Parathyroid adenoma (tissue), 2 donors: ENCODE measurements at regions not wholly inside any gene's neighbourhood (a gene's known extent, or its start where the extent isn't known, plus 50 kb on each side); places are given as distances from the start of the nearest gene placed in this dataset.

Experiments
- H2AFZ ChIP-seq: fragments of 300-600 bp; sonication (generic); one replicate; pipeline ENCODE4 v1.7.0; 2017; ENCODE audit warnings: antibody characterized with exemption, mild to moderate bottlenecking
- H3K27ac ChIP-seq: fragments of 300-600 bp; sonication (generic); one replicate; pipeline ENCODE4 v1.7.0; 2017
- H3K27me3 ChIP-seq: fragments of 300-600 bp; sonication (generic); one replicate; pipeline ENCODE4 v1.7.0; 2017; ENCODE audit warnings: low read length; ENCODE audit not compliant: control insufficient read depth, insufficient read depth
- H3K36me3 ChIP-seq: fragments of 300-600 bp; sonication (generic); one replicate; pipeline ENCODE4 v1.7.0; 2017; ENCODE audit warnings: low read length; ENCODE audit not compliant: control insufficient read depth, insufficient read depth
- H3K4me1 ChIP-seq: fragments of 300-600 bp; sonication (generic); one replicate; pipeline ENCODE4 v1.7.0; 2017; ENCODE audit warnings: control low read depth
- H3K4me2 ChIP-seq: fragments of 300-600 bp; sonication (generic); one replicate; pipeline ENCODE4 v1.7.0; 2017; ENCODE audit warnings: low read length
- H3K4me3 ChIP-seq: fragments of 300-600 bp; sonication (generic); one replicate; pipeline ENCODE4 v1.7.0; 2017; ENCODE audit warnings: low read depth, low read length
- H3K79me2 ChIP-seq: fragments of 300-600 bp; sonication (generic); one replicate; pipeline ENCODE4 v1.7.0; 2017; ENCODE audit warnings: control low read depth
- H3K9ac ChIP-seq: fragments of 300-600 bp; sonication (generic); one replicate; pipeline ENCODE4 v1.7.0; 2017; ENCODE audit warnings: mild to moderate bottlenecking
- H3K9me3 ChIP-seq: fragments of 300-600 bp; sonication (generic); one replicate; pipeline ENCODE4 v1.7.0; 2017; ENCODE audit warnings: low read length; ENCODE audit not compliant: control insufficient read depth
- CTCF ChIP-seq: fragments of 300-600 bp; sonication (generic); IDR thresholded peaks from one replicate; pipeline ENCODE4 v1.7.0; 2017; ENCODE audit warnings: antibody characterized with exemption, mild to moderate bottlenecking
- donor health status: primary hyperparathyroidism.

GRCh38 chr6:50443144-50443543 lies 270.2 kb upstream of the TFAP2D start:
- Histone ChIP-seq H2AFZ (no peak overlapping the region), H3K4me1 (no peaks in the 10 kb centered on the region), H3K9ac (no peak overlapping the region), H3K36me3 (no peaks in the 10 kb centered on the region), H3K4me2 (no peak overlapping the region), H3K9me3 (no peaks in the 10 kb centered on the region), H3K27ac (no peak overlapping the region), H3K79me2 (no peaks in the 10 kb centered on the region), H3K27me3 (no peaks in the 10 kb centered on the region), H3K4me3 (no peak overlapping the region)
- no peak for TF ChIP-seq CTCF

GRCh38 chr6:50449128-50449527 lies 264.2 kb upstream of the TFAP2D start:
- no peak overlapping the region for H3K4me3 ChIP-seq
- TF ChIP-seq CTCF = no peak
- no peaks in the 10 kb centered on the region for H3K4me1 ChIP-seq
- no peaks in the 10 kb centered on the region for H3K9me3 ChIP-seq
- H2AFZ ChIP-seq = no peak overlapping the region
- H3K36me3 ChIP-seq = no peaks in the 10 kb centered on the region
- no peaks in the 10 kb centered on the region for H3K79me2 ChIP-seq
- H3K9ac ChIP-seq = no peak overlapping the region
- H3K27ac ChIP-seq = no peak overlapping the region
- no peak overlapping the region for H3K4me2 ChIP-seq
- H3K27me3 ChIP-seq = no peaks in the 10 kb centered on the region

GRCh38 chr6:50451826-50452400 lies 261.4 kb upstream of the TFAP2D start:
- Histone ChIP-seq H3K4me3 (no peak overlapping the region), H3K27ac (no peak overlapping the region), H3K27me3 (no peaks in the 10 kb centered on the region), H2AFZ (no peak overlapping the region), H3K4me2 (no peak overlapping the region), H3K9me3 (no peaks in the 10 kb centered on the region), H3K4me1 (no peaks in the 10 kb centered on the region), H3K36me3 (no peaks in the 10 kb centered on the region), H3K9ac (no peak overlapping the region), H3K79me2 (no peaks in the 10 kb centered on the region)
- no peak for TF ChIP-seq CTCF

GRCh38 chr6:50455029-50455428 lies 258.3 kb upstream of the TFAP2D start:
- no peaks in the 10 kb centered on the region for H3K27me3 ChIP-seq
- no peak overlapping the region for H3K4me2 ChIP-seq
- no peaks in the 10 kb centered on the region for H3K79me2 ChIP-seq
- no peaks in the 10 kb centered on the region for H3K36me3 ChIP-seq
- no peak for TF ChIP-seq CTCF
- no peaks in the 10 kb centered on the region for H3K4me1 ChIP-seq
- no peak overlapping the region for H3K27ac ChIP-seq
- H3K4me3 ChIP-seq = no peak overlapping the region
- H3K9ac ChIP-seq = no peak overlapping the region
- no peaks in the 10 kb centered on the region for H3K9me3 ChIP-seq
- no peak overlapping the region for H2AFZ ChIP-seq

GRCh38 chr6:50457351-50457750 lies 256.0 kb upstream of the TFAP2D start:
- Histone ChIP-seq H3K9ac (no peak overlapping the region), H3K4me3 (no peak overlapping the region), H3K27ac (no peak overlapping the region)

More at GRCh38 chr6:50457351-50457750, 256.0 kb upstream of the TFAP2D start:
- Histone ChIP-seq H3K27me3 (no peaks in the 10 kb centered on the region), H3K9me3 (no peaks in the 10 kb centered on the region), H3K4me2 (no peak overlapping the region), H2AFZ (no peak overlapping the region), H3K79me2 (no peaks in the 10 kb centered on the region), H3K36me3 (no peaks in the 10 kb centered on the region), H3K4me1 (no peaks in the 10 kb centered on the region)
- no peak for TF ChIP-seq CTCF
